Suppressor macrophage (primary cell): ENCODE measurements at regions not wholly inside any gene's neighbourhood (a gene's known extent, or its start where the extent isn't known, plus 50 kb on each side); places are given as distances from the start of the nearest gene placed in this dataset.

Experiments used
- DNase-seq, 4 experiments: peaks; one replicate each; pipeline ENCODE4 v3.0.0-alpha.2; 2020 to 2022

DNA sequence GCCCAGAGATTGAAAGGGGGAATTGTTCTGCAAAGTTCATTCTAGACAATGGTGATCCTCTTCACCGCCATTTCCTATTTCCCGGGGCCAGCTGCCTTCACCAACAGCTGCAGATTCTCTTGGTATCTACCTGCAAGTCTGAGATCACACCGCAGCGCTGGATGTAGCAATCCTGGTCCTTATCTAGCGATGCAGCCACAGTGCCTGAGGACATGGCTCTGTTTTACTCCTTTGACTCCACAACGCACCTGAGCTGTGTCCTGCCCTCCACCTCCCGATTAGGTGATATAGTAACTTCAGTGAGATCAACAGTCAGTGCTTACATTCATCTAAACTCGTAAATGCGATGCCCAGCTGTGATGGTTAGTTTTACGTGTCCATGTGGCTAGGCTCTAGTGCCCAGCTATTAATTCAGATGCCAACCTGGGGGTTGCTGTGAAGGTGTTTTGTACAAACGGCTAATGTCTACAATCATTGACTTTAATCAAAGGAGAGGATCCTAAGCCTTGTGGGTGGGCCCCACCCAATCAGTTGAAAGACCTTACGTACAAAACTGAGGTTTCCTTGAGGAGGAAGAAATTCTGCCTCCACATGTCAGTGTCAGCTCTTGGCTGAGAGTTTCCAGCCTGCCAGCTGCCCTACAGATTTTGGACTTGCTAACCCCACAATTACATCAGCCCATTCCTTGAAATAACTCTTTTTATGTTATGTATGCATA, 189.8 kb downstream of the SH3BP4 start:
- no peak for DNase-seq

DNA sequence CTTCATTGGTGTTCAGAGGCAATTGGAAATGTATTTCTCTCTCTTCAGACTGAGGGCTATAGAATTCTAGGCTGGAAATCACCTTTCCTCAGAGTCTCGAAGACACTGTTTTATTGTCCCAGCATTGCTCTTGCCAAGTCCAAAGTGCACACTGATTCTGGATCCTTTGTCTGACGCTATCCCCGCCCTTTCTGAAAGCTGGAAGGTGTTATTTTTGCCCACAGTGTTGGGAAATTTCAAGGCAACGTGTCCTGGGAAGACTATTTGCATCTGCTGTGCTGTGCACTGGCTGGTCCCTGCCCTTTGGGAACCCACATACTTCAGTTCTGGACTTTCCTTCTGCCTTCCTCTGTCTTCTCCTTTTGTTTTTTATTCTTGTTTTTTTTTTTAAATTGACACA, 190.8 kb downstream of the SH3BP4 start:
- DNase-seq, result no peak

- no peak for DNase-seq
These were observed 192.0 kb downstream of the SH3BP4 start for GRCh38 chr2:235143789-235144188.

DNA sequence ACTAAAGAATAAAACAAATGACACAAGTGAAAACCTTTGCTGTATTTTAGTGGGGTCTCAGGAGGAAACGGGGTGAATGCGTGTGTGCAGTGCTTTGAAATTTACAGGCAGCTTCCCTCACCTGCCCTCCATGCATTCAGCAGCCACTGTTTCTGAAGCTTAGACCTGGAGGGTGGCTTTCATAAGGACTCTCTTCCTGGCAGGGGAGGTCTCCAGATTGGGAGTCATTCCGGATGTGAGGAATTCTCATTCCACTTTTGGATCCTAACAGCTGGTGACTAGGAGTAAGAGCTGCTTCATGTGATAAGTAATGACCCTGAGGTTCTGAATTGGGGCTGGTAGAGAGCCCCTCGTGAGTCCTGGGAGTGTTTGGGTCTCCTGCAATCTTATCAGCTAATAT, 192.5 kb downstream of the SH3BP4 start:
- DNase-seq, result no peak

GRCh38 chr2:235146206-235146605, 194.4 kb downstream of the SH3BP4 start:
- no peak for DNase-seq

- no peak for DNase-seq
These were observed 195.2 kb downstream of the SH3BP4 start for GRCh38 chr2:235146871-235147565.

DNA sequence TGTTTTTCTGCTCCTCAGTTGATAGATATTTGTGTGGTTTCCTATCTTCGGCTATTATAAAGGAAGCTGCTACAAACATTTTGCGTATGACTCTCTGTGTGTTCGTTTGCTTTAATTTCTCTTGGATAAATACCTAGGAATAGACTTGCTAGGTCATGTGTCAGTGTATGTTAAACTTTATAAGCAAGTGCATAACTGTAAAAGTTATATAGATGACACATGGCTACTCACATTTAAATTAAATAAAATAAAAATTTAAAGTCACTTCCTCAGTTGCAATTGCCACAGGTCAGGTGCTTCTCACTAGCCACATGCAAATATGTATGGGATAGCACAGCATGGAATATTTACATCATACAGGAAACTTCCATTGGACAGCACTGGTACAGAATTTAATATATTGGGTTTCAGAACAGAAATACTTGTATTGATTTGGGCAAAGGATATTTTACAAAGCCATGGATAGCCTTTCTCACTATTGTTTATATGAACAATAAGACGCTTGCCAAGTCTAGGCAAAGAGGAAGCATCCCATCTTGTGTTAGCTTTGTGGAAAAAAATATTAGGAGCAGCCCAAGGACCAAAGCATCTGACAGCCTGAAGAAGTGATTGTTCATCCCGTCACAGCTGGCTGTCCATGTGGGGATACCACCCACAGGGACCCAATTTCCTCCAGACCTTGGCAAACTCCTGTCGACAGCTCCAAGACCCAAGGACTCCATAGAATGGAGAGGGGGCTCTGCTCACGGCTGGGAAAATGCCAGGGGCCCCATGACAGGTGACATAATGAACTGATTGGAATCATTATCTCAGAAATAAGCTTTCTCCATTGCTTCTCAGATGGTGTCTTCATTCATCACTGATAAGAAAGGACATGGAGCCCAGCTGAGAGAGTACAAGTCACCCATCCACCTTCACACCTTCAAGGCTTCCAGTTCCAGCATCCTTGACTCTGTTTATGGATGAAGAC, 196.7 kb downstream of the SH3BP4 start:
- no peak for DNase-seq

GRCh38 chr2:235149240-235149659, 197.4 kb downstream of the SH3BP4 start:
- DNase-seq, result no peak

DNA sequence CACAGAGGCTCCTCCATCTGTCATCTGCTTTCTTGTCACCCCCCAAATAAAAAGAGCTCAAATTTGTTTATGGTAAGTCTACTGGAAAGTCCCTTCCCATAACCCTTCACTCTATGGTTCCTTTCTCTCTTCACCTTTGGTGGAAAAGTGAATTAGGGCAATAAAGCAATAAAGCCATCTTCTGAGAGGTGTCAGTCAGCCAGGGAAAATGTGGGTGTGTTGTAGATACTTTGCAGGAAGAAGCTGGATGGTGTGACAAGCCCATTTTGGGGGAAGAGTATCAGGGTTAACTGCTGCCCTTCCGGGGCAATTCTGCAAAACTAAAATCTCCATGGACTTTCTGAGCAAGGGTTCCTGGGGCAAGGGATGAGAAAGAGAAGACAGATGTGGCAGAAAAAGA, 197.9 kb downstream of the SH3BP4 start:
- no peak for DNase-seq

- DNase-seq, result no peak
These were observed 199.3 kb downstream of the SH3BP4 start for GRCh38 chr2:235151152-235151551.

DNA sequence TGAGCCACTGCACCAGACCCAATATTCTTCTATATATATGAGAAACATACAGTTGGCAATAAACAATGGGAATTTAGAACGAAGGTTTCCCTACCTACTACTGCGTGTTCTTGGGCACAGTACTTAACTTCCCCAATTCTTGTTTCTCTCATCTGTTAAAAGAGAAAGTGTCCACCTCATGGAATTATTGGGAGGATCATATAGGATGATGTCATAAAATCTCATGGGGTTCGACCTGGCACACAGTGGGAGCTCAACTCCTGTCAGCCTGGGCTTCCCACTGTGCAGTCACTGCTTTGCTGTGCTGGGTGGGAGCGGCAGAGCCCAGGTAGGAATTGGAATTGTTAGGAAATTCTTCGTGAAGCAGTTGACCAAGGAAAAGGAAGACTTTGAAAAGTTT, 203.3 kb downstream of the SH3BP4 start:
- no peak for DNase-seq

DNA sequence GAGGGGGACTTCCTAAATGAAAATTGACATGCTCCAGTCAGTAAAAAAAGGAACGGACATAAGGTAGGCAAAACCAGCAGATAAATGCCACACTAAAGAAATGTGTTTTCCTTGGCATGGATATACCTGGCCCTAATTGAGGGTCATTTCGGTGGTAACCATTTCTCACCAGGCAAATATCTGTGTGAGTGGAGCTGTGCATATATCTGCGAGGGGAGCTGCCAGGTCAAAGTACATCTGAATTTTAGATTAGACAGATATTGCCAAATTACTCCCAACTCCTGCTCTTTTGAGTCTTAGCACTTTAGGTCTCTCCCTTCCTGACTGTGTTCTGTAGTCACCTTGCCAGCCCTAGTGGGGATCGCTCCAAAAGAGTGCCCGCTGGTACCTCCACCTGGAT, 204.2 kb downstream of the SH3BP4 start:
- DNase-seq, result no peak

DNA sequence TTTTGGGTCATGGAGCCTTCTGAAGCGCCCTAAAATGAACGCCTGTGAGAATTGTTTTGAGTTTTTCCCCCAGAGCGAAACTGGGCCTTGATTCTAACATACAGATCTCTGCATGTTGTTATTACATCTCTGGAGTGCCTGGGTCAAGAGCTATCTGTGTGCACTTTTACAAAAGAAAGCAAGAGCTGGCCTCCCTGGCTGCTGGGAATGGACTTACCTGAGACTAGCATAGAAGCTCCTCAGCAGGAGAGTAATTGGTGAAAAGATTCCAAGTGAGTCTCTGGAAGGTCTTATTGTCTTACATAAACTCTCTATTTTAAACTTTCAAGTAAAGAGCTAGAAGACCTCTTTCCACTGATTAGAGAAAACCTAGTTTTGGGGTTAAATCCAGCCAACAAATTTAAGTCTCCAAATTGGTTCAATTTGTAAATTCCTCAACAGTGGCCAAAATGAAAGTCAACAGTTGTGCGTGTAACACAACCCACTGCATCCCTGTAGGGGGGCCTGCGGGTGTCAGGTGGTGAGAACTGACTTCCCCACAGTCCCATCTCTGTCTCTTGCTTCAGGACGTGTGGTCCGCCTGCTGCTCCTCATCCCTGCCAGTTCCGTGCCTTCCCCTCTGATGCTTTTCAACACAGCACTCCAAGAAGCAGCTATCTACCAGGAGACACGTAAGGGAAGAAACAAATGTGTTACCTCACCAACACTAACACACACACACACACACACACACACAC, 206.1 kb downstream of the SH3BP4 start:
- DNase-seq, result no peak

DNA sequence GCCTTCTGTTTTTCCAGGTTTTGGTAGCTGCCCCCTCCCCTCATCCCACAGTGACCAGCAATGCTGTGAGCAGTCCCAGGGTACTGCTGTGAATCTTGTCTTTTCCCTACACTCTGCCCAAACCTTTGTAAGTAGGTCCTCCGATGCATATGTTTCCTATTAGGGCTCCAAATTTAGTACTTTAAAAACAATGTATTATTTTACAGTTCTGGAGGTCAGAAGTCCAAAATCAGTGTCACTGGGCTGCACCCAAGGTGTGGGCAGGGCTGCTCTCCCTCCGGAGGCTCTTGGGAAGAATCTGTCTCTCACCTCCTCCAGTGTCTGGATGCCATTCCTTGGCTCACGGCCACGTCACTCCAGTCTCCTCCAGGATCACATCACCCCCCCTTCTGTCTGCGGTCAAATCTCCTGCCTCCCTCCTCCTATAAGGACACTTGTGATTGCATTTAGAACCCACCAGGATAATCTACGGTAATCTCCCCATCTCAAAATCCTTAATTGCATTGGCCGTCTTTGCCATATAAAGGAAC, 208.5 kb downstream of the SH3BP4 start:
- DNase-seq, result no peak

DNA sequence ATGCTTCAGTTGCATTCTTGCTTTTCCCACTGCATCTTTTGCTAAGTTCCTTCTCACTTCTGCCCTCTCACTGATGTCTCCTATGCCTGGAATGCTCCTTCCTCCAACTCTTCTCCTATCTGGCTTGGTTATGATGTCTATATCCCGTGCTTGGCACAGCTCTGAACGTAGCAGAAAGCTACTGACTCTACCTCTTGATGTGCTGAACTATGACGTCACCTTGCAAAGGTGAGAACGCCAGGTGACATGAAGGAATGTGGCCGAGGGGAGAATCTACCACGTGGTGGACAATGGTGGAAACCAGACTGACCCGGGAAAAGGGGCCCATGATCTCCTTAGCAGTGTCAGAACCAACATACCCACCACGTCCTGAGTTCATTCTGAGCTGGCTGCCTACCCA, 209.7 kb downstream of the SH3BP4 start:
- no peak for DNase-seq

GRCh38 chr2:235162082-235162836, 210.4 kb downstream of the SH3BP4 start:
- DNase-seq, result no peak

DNA sequence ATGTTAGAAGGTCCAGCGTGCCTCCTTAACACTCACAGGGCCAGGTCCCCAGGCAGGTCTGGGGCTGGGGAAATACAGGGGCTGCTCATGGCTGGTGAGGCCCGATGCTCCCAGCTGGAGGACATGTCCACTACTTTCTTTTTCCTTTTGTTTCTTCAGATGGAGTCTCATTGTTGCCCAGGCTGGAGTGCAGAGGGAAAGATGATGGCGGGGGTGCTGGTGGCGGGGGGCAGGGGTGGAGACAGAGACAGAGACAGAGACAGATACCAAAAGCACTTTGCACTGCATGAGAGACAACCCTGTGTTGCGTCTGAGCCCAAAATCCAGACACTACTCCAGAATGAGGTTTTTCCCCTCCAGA, 211.0 kb downstream of the SH3BP4 start:
- no peak for DNase-seq

DNA sequence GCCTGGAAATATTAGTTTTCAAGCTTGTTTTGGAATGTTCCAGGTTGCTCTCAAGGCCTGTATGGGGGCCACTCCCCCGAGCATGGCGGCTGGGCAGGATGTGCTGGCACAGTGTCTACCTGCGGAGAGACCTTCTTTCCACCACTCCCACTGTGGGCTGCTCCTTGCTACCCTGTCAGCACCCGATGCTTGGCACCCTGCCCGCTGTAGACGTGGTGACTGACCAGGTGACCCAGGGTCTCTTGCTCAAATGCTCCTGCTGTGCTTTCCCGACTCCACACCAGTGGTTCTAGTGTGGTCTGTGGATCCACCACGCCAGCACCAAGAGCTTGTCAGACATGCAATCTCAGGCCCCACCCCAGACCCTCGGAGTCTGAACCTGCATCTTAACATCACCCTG, 213.3 kb downstream of the SH3BP4 start:
- DNase-seq, result no peak

DNA sequence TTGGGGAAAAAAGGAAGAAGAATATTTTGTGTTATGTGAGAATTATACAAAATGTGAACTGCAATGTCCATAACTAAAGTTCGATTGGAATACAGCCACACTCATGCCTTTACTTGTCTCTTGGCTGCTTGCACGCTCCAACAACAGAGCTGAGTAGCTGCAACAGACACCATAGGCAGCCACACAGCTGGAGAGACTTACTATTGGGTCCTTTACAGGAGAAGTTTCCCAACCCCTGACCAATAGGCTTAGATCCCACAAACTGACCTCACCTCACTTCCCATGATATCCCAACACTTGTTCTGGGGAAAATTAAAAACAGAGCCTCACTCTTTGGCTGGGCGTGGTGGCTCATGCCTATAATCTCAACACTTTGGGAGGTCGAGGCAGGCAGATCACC, 213.8 kb downstream of the SH3BP4 start:
- no peak for DNase-seq

DNA sequence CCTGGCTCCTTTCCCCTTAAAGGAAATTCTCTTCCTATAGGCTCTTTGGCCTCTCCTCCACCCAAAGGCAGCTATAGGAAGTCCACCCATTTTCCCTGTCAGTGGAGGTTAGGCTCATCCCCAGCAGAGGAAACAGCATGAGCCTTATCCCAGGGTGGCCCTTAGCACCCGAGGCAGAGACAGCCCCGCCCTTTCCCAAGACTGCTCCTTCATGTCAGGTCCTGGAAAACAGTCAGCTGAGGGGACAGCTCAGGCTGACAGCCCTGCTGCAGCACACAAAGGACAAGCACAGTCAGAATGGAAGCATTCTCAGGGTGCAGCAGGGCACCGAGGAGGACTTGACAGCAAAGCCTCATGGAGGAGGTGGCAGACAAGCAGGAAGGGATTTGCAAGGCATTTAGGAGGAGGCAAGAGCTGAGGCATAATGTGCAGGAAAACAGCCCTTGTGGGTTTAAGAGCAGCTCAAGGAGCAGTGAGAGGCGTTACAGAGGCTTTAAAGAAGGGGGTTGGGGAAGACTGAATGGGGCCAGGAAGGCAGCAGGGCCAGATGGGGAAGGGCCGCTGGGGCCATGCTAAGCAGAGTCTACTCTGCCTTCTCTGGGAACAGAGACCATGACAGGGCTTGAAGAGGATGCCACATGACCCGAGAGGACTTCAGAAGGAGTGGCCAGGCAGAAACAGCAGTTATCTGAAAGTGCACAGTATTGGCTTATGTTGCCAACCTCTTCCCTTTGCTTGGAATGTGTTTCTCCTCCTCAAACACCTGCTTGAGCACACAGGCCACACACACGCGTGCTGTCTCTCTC, 216.6 kb downstream of the SH3BP4 start:
- no peak for DNase-seq

DNA sequence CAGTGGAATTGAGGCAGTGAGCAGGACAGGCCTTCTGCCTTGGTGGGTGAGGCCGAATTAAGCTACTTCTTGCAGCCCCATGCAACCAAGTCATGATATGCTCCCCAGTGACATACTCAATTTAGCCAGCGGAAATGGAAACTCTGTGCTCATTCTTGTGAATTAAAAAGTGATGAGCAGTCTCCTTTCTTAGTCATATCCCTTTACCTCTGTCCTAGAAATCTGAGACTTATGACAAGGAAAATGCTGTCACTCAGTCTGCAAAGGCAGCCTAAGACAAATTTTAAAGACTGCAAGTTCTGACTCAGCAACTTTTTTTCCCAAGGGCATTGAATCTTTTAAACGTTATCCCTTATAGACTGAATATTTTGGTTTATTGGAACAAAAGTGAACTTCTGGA, 218.2 kb downstream of the SH3BP4 start:
- no peak for DNase-seq
